ENCODE measurements at regions not wholly inside any gene's neighbourhood (a gene's known extent, or its start where the extent isn't known, plus 50 kb on each side); places are given as distances from the start of the nearest gene placed in this dataset.

- no peak for DNase-seq (ENCODE audit: low read depth in 2 of 2)
Observed at GRCh38 chr10:88023676-88024075, 160.3 kb downstream of the PTEN start.

- DNase-seq (ENCODE audit: low read depth in 2 of 2) = no peak
Observed at GRCh38 chr10:88026031-88026430, 162.6 kb downstream of the PTEN start.

GRCh38 chr10:88027570-88027969, 164.1 kb downstream of the PTEN start:
- no peak for DNase-seq (ENCODE audit: low read depth in 2 of 2)

GRCh38 chr10:88028072-88028471, 164.6 kb downstream of the PTEN start:
- DNase-seq (ENCODE audit: low read depth in 2 of 2) = no peak

GRCh38 chr10:88028654-88029053, 165.2 kb downstream of the PTEN start:
- DNase-seq (ENCODE audit: low read depth in 2 of 2) = no peak

GRCh38 chr10:88032566-88032965, 169.1 kb downstream of the PTEN start:
- DNase-seq (ENCODE audit: low read depth in 2 of 2) = no peak

GRCh38 chr10:88033385-88033784, 170.0 kb downstream of the PTEN start:
- no peak for DNase-seq (ENCODE audit: low read depth in 2 of 2)

GRCh38 chr10:88033793-88034192, 170.4 kb downstream of the PTEN start:
- DNase-seq (ENCODE audit: low read depth in 2 of 2) = no peak

GRCh38 chr10:88036126-88036525, 172.7 kb downstream of the PTEN start:
- DNase-seq (ENCODE audit: low read depth in 2 of 2) = no peak

- no peak for DNase-seq (ENCODE audit: low read depth in 2 of 2)
Observed at GRCh38 chr10:88037623-88038022, 174.2 kb downstream of the PTEN start.

- no peak for DNase-seq (ENCODE audit: low read depth in 2 of 2)
Observed at GRCh38 chr10:88038268-88038667, 174.8 kb downstream of the PTEN start.

- DNase-seq (ENCODE audit: low read depth in 2 of 2) = no peak
Observed at GRCh38 chr10:88039496-88040200, 176.2 kb downstream of the PTEN start.

GRCh38 chr10:88041243-88042159, 178.1 kb downstream of the PTEN start:
- DNase-seq (ENCODE audit: low read depth in 2 of 2) = no peak

GRCh38 chr10:88042160-88043100, 179.0 kb downstream of the PTEN start:
- DNase-seq (ENCODE audit: low read depth in 2 of 2) = no peak

- no peak for DNase-seq (ENCODE audit: low read depth in 2 of 2)
Observed at GRCh38 chr10:88045096-88045495, 181.7 kb downstream of the PTEN start.

GRCh38 chr10:88045656-88046415, 182.4 kb downstream of the PTEN start:
- no peak for DNase-seq (ENCODE audit: low read depth in 2 of 2)

- DNase-seq (ENCODE audit: low read depth in 2 of 2) = no peak
Observed at GRCh38 chr10:88047579-88047978, 184.2 kb downstream of the PTEN start.

GRCh38 chr10:88048312-88048711, 184.9 kb downstream of the PTEN start:
- DNase-seq (ENCODE audit: low read depth in 2 of 2) = no peak

- no peak for DNase-seq (ENCODE audit: low read depth in 2 of 2)
Observed at GRCh38 chr10:88049204-88049603, 185.8 kb downstream of the PTEN start.

GRCh38 chr10:88057720-88058119, 194.3 kb downstream of the PTEN start:
- DNase-seq (ENCODE audit: low read depth in 2 of 2) = no peak

- no peak for DNase-seq (ENCODE audit: low read depth in 2 of 2)
Observed at GRCh38 chr10:88058750-88059149, 195.3 kb downstream of the PTEN start.
